ENCODE measurements at regions not wholly inside any gene's neighbourhood (a gene's known extent, or its start where the extent isn't known, plus 50 kb on each side); places are given as distances from the start of the nearest gene placed in this dataset.
"Not testable (repeated sequence)": the region's sequence is repeated elsewhere in the genome, so short reads cannot be mapped to it uniquely, and the experiment has no call there.

DNA sequence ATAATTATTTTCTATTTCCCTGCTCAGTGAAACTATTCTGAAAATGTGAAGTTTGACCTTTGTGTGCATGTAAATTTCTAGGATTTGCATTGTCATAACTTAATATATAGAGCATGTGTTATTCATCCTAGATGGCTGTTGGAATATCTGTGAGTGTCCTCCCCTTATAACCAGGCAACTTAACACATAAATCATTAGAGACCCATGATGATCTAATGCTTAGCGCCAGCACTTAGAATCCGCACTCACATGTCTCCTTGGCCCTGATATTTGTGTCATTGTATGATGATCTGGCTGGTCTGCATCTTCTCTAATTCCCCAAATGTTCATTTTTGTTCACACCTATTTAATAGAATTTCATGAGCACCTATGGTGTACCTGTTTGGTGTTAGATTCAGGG is 1354.5 kb downstream of the XPNPEP1 start:
- Histone ChIP-seq H3K27me3 (ENCODE audit: control insufficient read depth in 5 of 5, insufficient read depth in 4 of 5, low read length in 5 of 5) (no peaks in the 10 kb centered on the region), H3K9ac (ENCODE audit: low read length in 5 of 5) (no peak overlapping the region), H3K4me1 (ENCODE audit: control insufficient read depth in 5 of 5, insufficient read depth in 5 of 5, low read length in 5 of 5) (no peaks in the 10 kb centered on the region), H3K36me3 (ENCODE audit: control insufficient read depth in 5 of 5, insufficient read depth in 5 of 5, low read length in 5 of 5) (no peaks in the 10 kb centered on the region), H3K4me3 (ENCODE audit: low read depth in 1 of 5, low read length in 5 of 5) (no peak overlapping the region), H3K27ac (ENCODE audit: low read depth, low read length) (no peak overlapping the region), H3K9me3 (ENCODE audit: control insufficient read depth in 5 of 5, low read length in 5 of 5) (no peaks in the 10 kb centered on the region)

DNA sequence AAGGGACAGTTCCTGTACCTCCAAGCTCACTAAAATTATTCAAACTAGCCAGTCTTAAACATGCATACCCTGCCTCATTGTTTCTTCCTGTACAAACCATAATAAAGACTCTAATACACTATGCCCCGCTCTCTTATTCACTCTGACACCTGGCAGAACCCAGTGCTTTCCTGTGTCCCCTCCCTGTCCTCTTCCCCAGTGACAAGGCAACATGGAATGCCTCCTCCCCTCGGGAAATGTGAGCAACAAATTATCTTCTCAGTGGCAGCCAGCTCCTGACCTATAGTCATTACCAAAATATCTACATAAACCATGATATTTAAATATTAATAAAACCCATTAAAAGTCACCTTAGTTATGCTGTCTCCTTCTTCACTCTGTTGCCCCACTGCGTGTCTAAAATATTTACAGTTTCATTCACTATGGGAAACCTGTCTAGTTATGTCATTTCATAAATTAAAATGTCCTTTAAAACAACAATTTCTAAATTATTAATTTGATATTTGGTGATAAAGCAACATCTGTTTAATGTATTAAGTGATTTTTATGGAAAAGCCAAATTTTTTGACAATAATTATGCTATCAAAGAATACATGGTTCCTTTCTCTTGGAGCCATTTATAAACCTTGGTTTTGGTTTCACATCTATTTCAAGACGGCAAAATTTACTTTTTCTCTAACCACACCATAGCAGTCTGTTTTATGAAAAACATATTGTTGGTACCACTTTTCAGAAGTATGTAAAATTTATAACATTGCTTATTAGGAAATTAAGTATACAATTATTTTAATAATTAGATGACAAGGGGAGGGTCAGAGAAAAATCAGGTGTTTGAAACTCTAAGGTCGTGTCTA is 1355.2 kb downstream of the XPNPEP1 start:
- Histone ChIP-seq H3K9ac (ENCODE audit: low read length in 5 of 5) (no peak overlapping the region), H3K9me3 (ENCODE audit: control insufficient read depth in 5 of 5, low read length in 5 of 5) (no peaks in the 10 kb centered on the region)

DNA sequence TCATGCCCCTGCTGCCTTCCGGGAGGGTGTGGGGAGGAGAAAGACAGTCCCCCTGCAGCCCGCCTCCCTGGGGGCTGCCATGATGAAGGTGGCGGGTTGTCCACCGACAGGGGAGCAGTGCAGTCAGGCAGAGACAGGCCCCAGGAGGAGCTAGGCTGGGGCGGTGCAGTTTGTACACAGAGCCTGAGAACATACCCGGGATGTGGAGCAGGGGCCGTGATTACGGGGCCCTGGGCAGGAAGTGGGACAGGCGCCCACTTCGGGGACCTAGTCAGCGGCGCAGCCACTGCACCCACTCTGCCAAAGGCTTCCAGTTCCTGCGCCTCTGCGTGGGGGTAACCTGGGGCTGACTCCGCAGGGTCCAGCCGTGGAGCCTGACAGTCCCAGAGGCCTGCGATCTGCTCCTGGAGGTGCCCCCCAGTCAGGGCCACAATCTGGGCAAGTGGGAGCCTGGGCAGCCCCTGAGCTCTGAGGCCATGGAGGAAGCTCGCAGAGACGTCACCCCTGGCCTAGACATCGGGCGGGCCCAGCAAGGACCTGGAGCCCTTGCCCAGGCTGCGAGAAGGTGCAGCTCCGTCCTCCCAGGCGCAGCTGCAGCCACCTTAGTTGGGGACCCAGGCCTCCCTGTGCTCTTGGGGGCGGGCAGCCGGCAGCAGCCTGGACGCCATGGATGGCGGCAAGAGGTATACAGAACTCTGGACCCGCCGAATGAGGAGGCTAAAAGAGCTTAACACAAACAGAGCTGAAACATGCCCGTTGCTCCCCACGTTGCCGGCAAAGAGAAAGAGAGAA is 1356.8 kb downstream of the XPNPEP1 start:
- Histone ChIP-seq H3K27me3 (ENCODE audit: control insufficient read depth in 5 of 5, insufficient read depth in 4 of 5, low read length in 5 of 5) (no peaks in the 10 kb centered on the region), H3K36me3 (ENCODE audit: control insufficient read depth in 5 of 5, insufficient read depth in 5 of 5, low read length in 5 of 5) (no peaks in the 10 kb centered on the region), H3K4me3 (ENCODE audit: low read depth in 1 of 5, low read length in 5 of 5) (no peak overlapping the region), H3K9me3 (ENCODE audit: control insufficient read depth in 5 of 5, low read length in 5 of 5) (no peaks in the 10 kb centered on the region), H3K9ac (ENCODE audit: low read length in 5 of 5) (no peak overlapping the region), H3K27ac (ENCODE audit: low read depth, low read length) (no peak overlapping the region), H3K4me1 (ENCODE audit: control insufficient read depth in 5 of 5, insufficient read depth in 5 of 5, low read length in 5 of 5) (peaks cover 0 to 6% (median 0%) of the 10 kb centered on the region in 5 donors)

More for the DNA sequence above, 1355.2 kb downstream of the XPNPEP1 start:
- no peak overlapping the region for H3K27ac ChIP-seq (ENCODE audit: low read depth, low read length)
- no peaks in the 10 kb centered on the region for H3K4me1 ChIP-seq (ENCODE audit: control insufficient read depth in 5 of 5, insufficient read depth in 5 of 5, low read length in 5 of 5)
- no peaks in the 10 kb centered on the region for H3K27me3 ChIP-seq (ENCODE audit: control insufficient read depth in 5 of 5, insufficient read depth in 4 of 5, low read length in 5 of 5)
- H3K36me3 ChIP-seq (ENCODE audit: control insufficient read depth in 5 of 5, insufficient read depth in 5 of 5, low read length in 5 of 5) = no peaks in the 10 kb centered on the region
- no peak overlapping the region for H3K4me3 ChIP-seq (ENCODE audit: low read depth in 1 of 5, low read length in 5 of 5)

DNA sequence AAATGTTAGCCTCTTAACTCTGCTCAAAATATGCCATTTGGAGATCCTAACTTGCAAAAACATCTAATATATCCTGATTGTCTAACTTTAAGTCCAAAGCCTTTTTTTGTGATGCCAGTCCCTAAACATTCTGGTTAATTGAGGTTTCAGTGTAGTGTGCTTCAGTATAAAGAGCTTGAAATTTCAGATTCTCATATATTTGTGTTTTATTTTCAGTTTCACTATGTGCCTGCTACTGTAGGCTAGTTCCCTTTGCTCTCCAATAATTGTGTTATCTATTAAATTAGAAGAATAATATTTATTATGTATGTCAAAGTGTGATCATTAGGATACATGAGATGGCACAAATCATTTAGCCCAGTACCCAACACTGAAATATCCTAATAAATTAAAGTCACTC is 1361.2 kb downstream of the XPNPEP1 start:
- H3K27me3 ChIP-seq (ENCODE audit: control insufficient read depth in 5 of 5, insufficient read depth in 4 of 5, low read length in 5 of 5) = no peaks in the 10 kb centered on the region
- peaks cover 0 to 6% (median 0%) of the 10 kb centered on the region in 5 donors for H3K4me1 ChIP-seq (ENCODE audit: control insufficient read depth in 5 of 5, insufficient read depth in 5 of 5, low read length in 5 of 5)
- H3K9me3 ChIP-seq (ENCODE audit: control insufficient read depth in 5 of 5, low read length in 5 of 5) = no peaks in the 10 kb centered on the region
- no peak overlapping the region for H3K9ac ChIP-seq (ENCODE audit: low read length in 5 of 5)
- no peaks in the 10 kb centered on the region for H3K36me3 ChIP-seq (ENCODE audit: control insufficient read depth in 5 of 5, insufficient read depth in 5 of 5, low read length in 5 of 5)
- no peak overlapping the region for H3K27ac ChIP-seq (ENCODE audit: low read depth, low read length)
- no peak overlapping the region for H3K4me3 ChIP-seq (ENCODE audit: low read depth in 1 of 5, low read length in 5 of 5)

DNA sequence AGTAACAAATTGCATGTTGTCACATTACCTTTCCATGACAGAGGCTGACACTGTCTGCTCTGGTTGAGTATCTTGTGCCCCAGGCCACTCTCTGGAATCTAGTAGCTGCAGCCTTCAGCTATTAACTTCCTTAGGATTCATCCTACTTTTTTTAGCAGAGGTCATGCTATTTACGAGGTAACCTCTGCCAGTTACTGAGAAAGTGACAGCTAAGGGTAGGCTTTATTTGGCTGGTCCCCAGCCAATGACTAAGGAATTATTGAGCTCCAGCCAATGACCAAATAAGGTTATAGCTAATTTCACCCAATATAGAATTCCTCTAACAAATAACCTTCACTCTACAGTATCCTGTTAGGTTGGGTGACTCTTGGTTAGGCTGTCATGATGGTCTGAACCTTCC is 1361.7 kb downstream of the XPNPEP1 start:
- Histone ChIP-seq H3K27ac (ENCODE audit: low read depth, low read length) (no peak overlapping the region), H3K4me3 (ENCODE audit: low read depth in 1 of 5, low read length in 5 of 5) (no peak overlapping the region), H3K4me1 (ENCODE audit: control insufficient read depth in 5 of 5, insufficient read depth in 5 of 5, low read length in 5 of 5) (peaks cover 0 to 6% (median 0%) of the 10 kb centered on the region in 5 donors), H3K27me3 (ENCODE audit: control insufficient read depth in 5 of 5, insufficient read depth in 4 of 5, low read length in 5 of 5) (no peaks in the 10 kb centered on the region), H3K9ac (ENCODE audit: low read length in 5 of 5) (no peak overlapping the region), H3K9me3 (ENCODE audit: control insufficient read depth in 5 of 5, low read length in 5 of 5) (no peaks in the 10 kb centered on the region), H3K36me3 (ENCODE audit: control insufficient read depth in 5 of 5, insufficient read depth in 5 of 5, low read length in 5 of 5) (no peaks in the 10 kb centered on the region)

DNA sequence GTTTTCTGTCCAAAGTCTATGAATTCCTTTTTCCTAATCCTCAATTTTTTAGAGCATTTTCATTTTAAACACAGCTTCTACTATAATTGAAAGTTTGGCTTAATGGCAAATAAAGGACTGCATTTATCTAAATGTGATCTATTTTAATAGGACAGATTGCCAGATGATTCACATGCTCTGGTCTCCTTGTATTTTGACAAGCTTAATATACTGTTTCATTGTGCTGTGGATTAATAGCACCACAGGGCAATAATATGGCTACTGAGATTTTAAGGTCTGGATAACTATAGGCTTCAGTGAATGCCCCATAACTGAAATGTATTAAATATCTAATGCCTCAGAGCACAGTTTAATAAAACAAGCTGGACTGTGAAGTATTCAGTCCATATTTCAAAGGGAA is 1362.8 kb downstream of the XPNPEP1 start:
- Histone ChIP-seq H3K36me3 (ENCODE audit: control insufficient read depth in 5 of 5, insufficient read depth in 5 of 5, low read length in 5 of 5) (no peaks in the 10 kb centered on the region), H3K27ac (ENCODE audit: low read depth, low read length) (no peak overlapping the region), H3K4me3 (ENCODE audit: low read depth in 1 of 5, low read length in 5 of 5) (no peak overlapping the region), H3K4me1 (ENCODE audit: control insufficient read depth in 5 of 5, insufficient read depth in 5 of 5, low read length in 5 of 5) (peaks cover 0 to 6% (median 0%) of the 10 kb centered on the region in 5 donors), H3K9ac (ENCODE audit: low read length in 5 of 5) (no peak overlapping the region), H3K9me3 (ENCODE audit: control insufficient read depth in 5 of 5, low read length in 5 of 5) (no peaks in the 10 kb centered on the region), H3K27me3 (ENCODE audit: control insufficient read depth in 5 of 5, insufficient read depth in 4 of 5, low read length in 5 of 5) (no peaks in the 10 kb centered on the region)

DNA sequence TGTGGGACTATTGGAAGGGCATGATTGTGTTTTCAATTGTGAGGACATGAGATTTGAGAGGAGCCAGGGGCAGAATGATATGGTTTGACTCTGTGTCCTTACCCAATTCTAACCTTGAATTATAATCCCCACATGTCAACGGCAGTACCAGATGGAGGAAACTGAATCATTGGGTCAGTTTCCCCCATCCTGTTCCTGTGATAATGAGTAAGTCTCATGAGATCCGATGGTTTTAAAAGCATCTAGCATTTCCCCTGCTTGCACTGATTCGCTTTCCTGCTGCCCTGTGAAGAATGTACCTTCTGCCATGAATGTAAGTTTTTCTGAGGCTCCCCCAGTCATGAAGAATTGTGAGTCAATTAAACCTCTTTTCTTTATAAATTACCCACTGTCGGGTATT is 1367.1 kb downstream of the XPNPEP1 start:
- H3K4me3 ChIP-seq (ENCODE audit: low read depth in 1 of 5, low read length in 5 of 5) = no peak overlapping the region
- no peaks in the 10 kb centered on the region for H3K9me3 ChIP-seq (ENCODE audit: control insufficient read depth in 5 of 5, low read length in 5 of 5)
- no peak overlapping the region for H3K27ac ChIP-seq (ENCODE audit: low read depth, low read length)
- no peaks in the 10 kb centered on the region for H3K27me3 ChIP-seq (ENCODE audit: control insufficient read depth in 5 of 5, insufficient read depth in 4 of 5, low read length in 5 of 5)
- H3K9ac ChIP-seq (ENCODE audit: low read length in 5 of 5) = no peak overlapping the region
- H3K36me3 ChIP-seq (ENCODE audit: control insufficient read depth in 5 of 5, insufficient read depth in 5 of 5, low read length in 5 of 5) = no peaks in the 10 kb centered on the region
- peaks cover 0 to 4% (median 0%) of the 10 kb centered on the region in 5 donors for H3K4me1 ChIP-seq (ENCODE audit: control insufficient read depth in 5 of 5, insufficient read depth in 5 of 5, low read length in 5 of 5)

DNA sequence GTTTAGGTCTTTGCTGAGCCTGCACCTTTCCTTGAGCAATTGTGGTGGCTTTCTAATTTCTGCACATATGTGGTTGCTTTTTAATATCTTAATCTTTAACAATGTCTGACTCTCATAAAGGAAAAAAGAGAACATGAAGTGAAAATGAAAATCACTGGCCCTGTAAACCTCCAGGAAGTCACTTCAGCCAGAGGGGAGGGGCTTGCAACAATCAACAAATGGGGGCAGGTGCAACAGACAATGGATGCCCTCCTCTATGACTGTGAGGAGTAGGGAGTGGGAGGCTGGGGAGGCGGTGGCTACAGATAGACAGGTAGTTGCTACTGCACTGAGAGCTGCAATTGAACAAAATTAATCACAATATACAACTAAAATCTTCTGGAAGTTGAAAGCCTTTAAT is 1377.4 kb downstream of the XPNPEP1 start:
- Histone ChIP-seq H3K27ac (ENCODE audit: low read depth, low read length) (no peak overlapping the region), H3K36me3 (ENCODE audit: control insufficient read depth in 5 of 5, insufficient read depth in 5 of 5, low read length in 5 of 5) (no peaks in the 10 kb centered on the region), H3K4me1 (ENCODE audit: control insufficient read depth in 5 of 5, insufficient read depth in 5 of 5, low read length in 5 of 5) (no peaks in the 10 kb centered on the region), H3K9ac (ENCODE audit: low read length in 5 of 5) (no peak overlapping the region), H3K27me3 (ENCODE audit: control insufficient read depth in 5 of 5, insufficient read depth in 4 of 5, low read length in 5 of 5) (no peaks in the 10 kb centered on the region), H3K9me3 (ENCODE audit: control insufficient read depth in 5 of 5, low read length in 5 of 5) (no peaks in the 10 kb centered on the region), H3K4me3 (ENCODE audit: low read depth in 1 of 5, low read length in 5 of 5) (no peak overlapping the region)

DNA sequence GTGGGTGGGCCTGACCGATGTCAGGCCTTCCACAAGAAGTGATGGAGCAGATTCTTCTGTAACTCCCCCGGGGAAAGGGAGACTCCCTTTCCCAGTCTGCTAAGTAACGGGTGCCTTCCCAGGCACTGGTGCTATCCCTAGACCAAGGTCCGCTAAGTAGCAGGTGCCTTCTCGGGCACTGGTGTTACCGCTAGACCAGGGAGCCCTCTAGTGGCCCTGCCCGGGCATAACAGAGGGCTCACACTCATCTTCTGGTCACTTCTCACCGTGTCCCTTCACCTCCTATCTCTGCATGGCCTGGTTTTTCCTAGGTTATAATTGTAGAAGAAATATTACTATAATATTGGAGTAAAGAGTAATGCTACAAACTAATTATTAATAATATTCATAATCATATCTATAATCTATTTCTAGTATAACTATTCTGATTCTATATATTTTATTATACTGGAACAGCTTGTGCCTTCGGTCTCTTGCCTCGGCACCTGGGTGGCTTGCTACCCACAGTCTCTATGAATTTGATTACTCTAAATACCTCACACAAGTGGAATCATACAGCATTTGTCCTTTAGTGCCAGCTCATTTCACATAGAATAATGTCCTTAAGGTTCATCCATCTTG is 1378.7 kb downstream of the XPNPEP1 start:
- Histone ChIP-seq H3K4me3 (ENCODE audit: low read depth in 1 of 5, low read length in 5 of 5) (no peak overlapping the region), H3K27ac (ENCODE audit: low read depth, low read length) (no peak overlapping the region), H3K27me3 (ENCODE audit: control insufficient read depth in 5 of 5, insufficient read depth in 4 of 5, low read length in 5 of 5) (no peaks in the 10 kb centered on the region), H3K9ac (ENCODE audit: low read length in 5 of 5) (no peak overlapping the region), H3K9me3 (ENCODE audit: control insufficient read depth in 5 of 5, low read length in 5 of 5) (no peaks in the 10 kb centered on the region), H3K36me3 (ENCODE audit: control insufficient read depth in 5 of 5, insufficient read depth in 5 of 5, low read length in 5 of 5) (no peaks in the 10 kb centered on the region), H3K4me1 (ENCODE audit: control insufficient read depth in 5 of 5, insufficient read depth in 5 of 5, low read length in 5 of 5) (no peaks in the 10 kb centered on the region)

DNA sequence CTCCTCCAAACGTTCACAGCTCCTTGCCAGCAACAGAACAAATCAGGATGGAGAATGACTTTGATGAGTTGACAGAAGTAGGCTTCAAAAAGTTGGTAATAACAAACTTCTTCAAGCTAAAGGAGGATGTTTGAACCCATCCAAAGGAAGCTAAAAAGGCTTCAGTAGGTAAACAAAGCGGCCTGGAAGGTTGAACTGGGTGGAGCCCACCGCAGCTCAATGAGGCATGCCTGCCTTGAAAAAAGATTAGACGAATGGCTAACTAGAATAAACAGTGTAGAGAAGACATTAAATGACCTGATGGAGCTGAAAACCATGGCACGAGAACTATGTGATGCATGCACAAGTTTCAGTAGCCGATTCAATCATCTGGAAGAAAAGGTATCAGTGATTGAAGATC is 1369.0 kb upstream of the SORCS1 start:
- H3K9me3 ChIP-seq (ENCODE audit: control insufficient read depth in 5 of 5, low read length in 5 of 5); H3K27ac ChIP-seq (ENCODE audit: low read depth, low read length); H3K4me1 ChIP-seq (ENCODE audit: control insufficient read depth in 5 of 5, insufficient read depth in 5 of 5, low read length in 5 of 5); H3K4me3 ChIP-seq (ENCODE audit: low read depth in 1 of 5, low read length in 5 of 5); H3K27me3 ChIP-seq (ENCODE audit: control insufficient read depth in 5 of 5, insufficient read depth in 4 of 5, low read length in 5 of 5); H3K9ac ChIP-seq (ENCODE audit: low read length in 5 of 5); H3K36me3 ChIP-seq (ENCODE audit: control insufficient read depth in 5 of 5, insufficient read depth in 5 of 5, low read length in 5 of 5): not testable (repeated sequence)
